Skeletal muscle satellite cell (primary cell): ENCODE measurements at regions not wholly inside any gene's neighbourhood (a gene's known extent, or its start where the extent isn't known, plus 50 kb on each side); places are given as distances from the start of the nearest gene placed in this dataset.
A peak's percentile ranks its signal among the peaks of the same experiment; 100 is the strongest.
"Not testable (repeated sequence)": the region's sequence is repeated elsewhere in the genome, so short reads cannot be mapped to it uniquely, and the experiment has no call there.

ENCODE experiments used
- H3K27me3 ChIP-seq: 2 replicates; pipeline ENCODE4 v1.7.0; 2013; ENCODE audit warnings: low read length; ENCODE audit not compliant: control insufficient read depth, insufficient read depth
- H3K36me3 ChIP-seq: 2 replicates; pipeline ENCODE4 v1.7.0; 2013; ENCODE audit warnings: mild to moderate bottlenecking, control low read depth, low read length; ENCODE audit not compliant: insufficient read depth
- H3K4me1 ChIP-seq: 2 replicates; pipeline ENCODE4 v1.7.0; 2013; ENCODE audit warnings: low read length; ENCODE audit not compliant: control insufficient read depth, insufficient read depth
- H3K4me2 ChIP-seq: 2 replicates; pipeline ENCODE4 v1.7.0; 2013; ENCODE audit warnings: mild to moderate bottlenecking, low read length
- H3K4me3 ChIP-seq: 2 replicates; pipeline ENCODE4 v1.7.0; 2013; ENCODE audit warnings: low read length
- H3K9ac ChIP-seq: 2 replicates; pipeline ENCODE4 v1.7.0; 2013; ENCODE audit warnings: mild to moderate bottlenecking, low read depth, low read length, moderate library complexity
- H3K9me3 ChIP-seq: replicated peaks from 2 replicates; pipeline ENCODE4 v1.7.0; 2013; ENCODE audit warnings: mild to moderate bottlenecking, control low read depth, low read length

- H3K4me1 ChIP-seq, result no peaks in the 10 kb centered on the region
- no peak overlapping the region for H3K4me3 ChIP-seq
- no peak overlapping the region for H3K9ac ChIP-seq
- H3K9me3 ChIP-seq, result no peaks in the 10 kb centered on the region
- no peaks in the 10 kb centered on the region for H3K36me3 ChIP-seq
- H3K27me3 ChIP-seq, result peaks cover 3% of the 10 kb centered on the region
- H3K4me2 ChIP-seq, result no peak overlapping the region
Observed at GRCh38 chr9:26662476-26662875, 230.1 kb downstream of the CAAP1 start.

GRCh38 chr9:26658476-26658875, 234.1 kb downstream of the CAAP1 start:
- Histone ChIP-seq H3K9ac (no peak overlapping the region), H3K36me3 (no peaks in the 10 kb centered on the region), H3K9me3 (no peaks in the 10 kb centered on the region), H3K27me3 (peaks cover 8% of the 10 kb centered on the region), H3K4me1 (no peaks in the 10 kb centered on the region), H3K4me3 (no peak overlapping the region), H3K4me2 (no peak overlapping the region)

GRCh38 chr9:26657958-26658357, 234.6 kb downstream of the CAAP1 start:
- no peaks in the 10 kb centered on the region for H3K4me1 ChIP-seq
- H3K9ac ChIP-seq, result no peak overlapping the region
- no peak overlapping the region for H3K4me3 ChIP-seq
- no peaks in the 10 kb centered on the region for H3K36me3 ChIP-seq
- H3K9me3 ChIP-seq, result no peaks in the 10 kb centered on the region
- peaks cover 8% of the 10 kb centered on the region for H3K27me3 ChIP-seq
- no peak overlapping the region for H3K4me2 ChIP-seq

- no peaks in the 10 kb centered on the region for H3K4me1 ChIP-seq
- H3K9me3 ChIP-seq, result no peaks in the 10 kb centered on the region
- H3K9ac ChIP-seq, result no peak overlapping the region
- no peaks in the 10 kb centered on the region for H3K36me3 ChIP-seq
- peak overlapping the region; percentile 61 for H3K4me2 ChIP-seq
- H3K4me3 ChIP-seq, result peak overlapping the region; percentile 38
- H3K27me3 ChIP-seq, result peaks cover 8% of the 10 kb centered on the region
Observed at GRCh38 chr9:26656003-26656870, 236.4 kb downstream of the CAAP1 start.

DNA sequence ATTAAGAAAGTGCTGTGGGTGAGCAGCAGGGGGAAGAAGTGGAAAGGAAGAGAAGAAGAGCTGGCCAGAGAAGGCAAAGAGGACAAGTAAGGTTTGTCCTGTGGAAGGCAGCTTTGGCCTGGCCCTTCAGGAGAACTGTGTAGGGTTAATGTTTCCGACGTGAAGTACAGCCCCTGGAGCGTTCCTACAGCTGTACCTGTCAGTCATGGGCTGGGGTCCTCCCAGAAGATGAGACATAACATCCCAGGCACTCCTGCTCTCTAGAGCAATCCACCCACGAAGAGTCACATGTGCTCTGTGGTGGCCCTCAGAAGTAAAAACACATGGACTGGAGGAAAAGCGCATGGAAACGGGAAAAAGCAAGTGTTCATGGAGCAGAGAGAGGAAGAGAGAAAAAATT, 237.4 kb downstream of the CAAP1 start:
- Histone ChIP-seq H3K4me3 (no peak overlapping the region), H3K27me3 (peaks cover 6% of the 10 kb centered on the region), H3K4me1 (no peaks in the 10 kb centered on the region)

DNA sequence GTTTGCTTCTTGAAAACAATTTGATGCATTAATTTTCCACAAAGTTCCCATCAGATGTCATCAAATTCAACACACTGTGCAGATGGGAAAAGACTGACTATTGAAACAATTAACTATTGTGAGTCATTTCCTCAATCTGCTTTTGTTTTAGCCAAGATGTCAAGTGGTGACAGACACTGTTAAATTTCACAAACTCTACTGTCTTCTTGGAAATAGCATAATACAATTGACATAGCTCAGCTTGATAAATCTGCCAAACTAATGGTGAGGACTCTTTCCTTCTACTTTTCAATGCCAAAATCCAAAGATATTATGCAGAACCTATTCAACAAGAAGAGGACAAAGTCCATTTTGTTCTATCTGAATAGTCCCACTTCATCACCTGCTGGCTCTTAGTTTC, 242.3 kb downstream of the CAAP1 start:
- no peak overlapping the region for H3K9ac ChIP-seq
- no peaks in the 10 kb centered on the region for H3K36me3 ChIP-seq
- H3K4me3 ChIP-seq, result no peak overlapping the region
- H3K4me1 ChIP-seq, result no peaks in the 10 kb centered on the region
- peaks cover 4% of the 10 kb centered on the region for H3K27me3 ChIP-seq
- H3K9me3 ChIP-seq, result no peaks in the 10 kb centered on the region
- no peak overlapping the region for H3K4me2 ChIP-seq

More for the DNA sequence above, 237.4 kb downstream of the CAAP1 start:
- H3K36me3 ChIP-seq, result no peaks in the 10 kb centered on the region
- H3K9ac ChIP-seq, result no peak overlapping the region
- no peaks in the 10 kb centered on the region for H3K9me3 ChIP-seq
- H3K4me2 ChIP-seq, result no peak overlapping the region

DNA sequence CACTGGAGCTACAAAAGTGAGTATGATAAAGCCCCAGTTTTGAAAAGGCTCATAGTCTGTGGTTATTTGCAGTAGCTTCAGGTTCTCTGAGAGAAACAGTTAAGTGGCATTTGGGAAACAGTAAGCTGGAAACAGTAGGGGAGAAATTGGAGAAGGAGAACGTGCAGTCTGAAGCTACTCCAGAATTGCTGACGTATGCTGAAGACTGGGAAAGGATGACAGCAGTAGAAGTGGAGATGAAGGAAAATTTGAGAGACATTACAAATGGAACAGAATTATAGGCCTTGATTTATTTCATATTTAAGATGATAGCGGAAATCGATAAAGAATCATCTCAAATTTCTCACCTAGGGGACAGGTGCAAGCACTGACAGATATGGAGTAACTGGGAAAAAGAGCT, 248.8 kb downstream of the CAAP1 start:
- Histone ChIP-seq H3K4me3 (no peak overlapping the region), H3K36me3 (no peaks in the 10 kb centered on the region), H3K9me3 (no peaks in the 10 kb centered on the region), H3K4me1 (no peaks in the 10 kb centered on the region), H3K4me2 (no peak overlapping the region), H3K27me3 (no peaks in the 10 kb centered on the region), H3K9ac (no peak overlapping the region)

- Histone ChIP-seq H3K27me3 (no peaks in the 10 kb centered on the region), H3K4me1 (no peaks in the 10 kb centered on the region), H3K36me3 (no peaks in the 10 kb centered on the region), H3K4me3 (no peak overlapping the region), H3K9me3 (no peaks in the 10 kb centered on the region), H3K4me2 (no peak overlapping the region), H3K9ac (no peak overlapping the region)
Observed at GRCh38 chr9:26639761-26640160, 252.8 kb downstream of the CAAP1 start.

DNA sequence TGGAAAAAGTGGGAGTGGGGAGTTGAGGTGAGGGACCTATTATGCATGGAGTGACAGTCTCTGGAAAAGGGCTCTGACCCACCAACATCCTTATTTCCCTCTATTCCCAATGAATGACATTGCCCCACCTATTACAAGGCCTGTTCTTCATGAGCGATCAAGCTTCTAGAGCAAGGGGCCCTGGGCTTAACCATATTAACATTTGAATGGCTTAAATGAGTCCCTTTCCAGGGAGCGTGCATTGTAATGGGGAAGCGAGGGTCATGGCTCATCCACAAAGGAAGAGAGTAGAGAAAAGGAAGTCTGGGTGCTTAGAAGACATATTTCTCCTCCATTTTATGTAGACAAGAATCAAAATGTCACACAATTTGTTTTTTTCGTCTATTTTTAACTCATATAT, 255.5 kb downstream of the CAAP1 start:
- Histone ChIP-seq H3K9me3 (no peaks in the 10 kb centered on the region), H3K9ac (no peak overlapping the region), H3K36me3 (no peaks in the 10 kb centered on the region), H3K4me3 (no peak overlapping the region), H3K4me1 (no peaks in the 10 kb centered on the region), H3K27me3 (no peaks in the 10 kb centered on the region), H3K4me2 (no peak overlapping the region)

DNA sequence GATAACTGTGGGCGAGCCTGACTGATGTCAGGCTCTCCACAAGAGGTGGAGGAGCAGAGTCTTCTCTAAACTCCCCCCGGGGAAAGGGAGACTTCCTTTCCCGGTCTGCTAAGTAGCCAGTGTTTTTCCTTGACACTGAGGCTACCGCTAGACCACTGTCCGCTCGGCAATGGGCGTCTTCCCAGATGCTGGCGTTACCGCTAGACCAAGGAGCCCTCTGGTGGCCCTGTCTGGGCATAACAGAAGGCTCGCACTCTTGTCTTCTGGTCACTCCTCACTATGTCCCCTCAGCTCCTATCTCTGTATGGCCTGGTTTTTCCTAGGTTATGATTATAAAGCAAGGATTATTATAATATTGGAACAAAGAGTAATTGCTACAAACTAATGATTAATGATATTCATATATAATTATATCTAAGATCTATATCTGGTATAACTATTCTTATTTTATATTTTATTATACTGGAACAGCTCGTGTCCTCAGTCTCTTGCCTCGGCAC, 278.7 kb downstream of the CAAP1 start:
- not testable (repeated sequence) for H3K36me3 ChIP-seq, H3K4me2 ChIP-seq, H3K9ac ChIP-seq

GRCh38 chr9:26612211-26612610, 280.4 kb downstream of the CAAP1 start:
- no peaks in the 10 kb centered on the region for H3K27me3 ChIP-seq
- no peak overlapping the region for H3K4me2 ChIP-seq
- no peak overlapping the region for H3K4me3 ChIP-seq
- H3K4me1 ChIP-seq, result no peaks in the 10 kb centered on the region
- H3K9me3 ChIP-seq, result no peaks in the 10 kb centered on the region
- H3K36me3 ChIP-seq, result no peaks in the 10 kb centered on the region
- no peak overlapping the region for H3K9ac ChIP-seq

More for the DNA sequence above, 278.7 kb downstream of the CAAP1 start:
- not testable (repeated sequence) for H3K9me3 ChIP-seq, H3K4me1 ChIP-seq, H3K4me3 ChIP-seq, H3K27me3 ChIP-seq

GRCh38 chr9:26606756-26607155, 285.8 kb downstream of the CAAP1 start:
- H3K27me3 ChIP-seq, result no peaks in the 10 kb centered on the region
- H3K4me1 ChIP-seq, result no peaks in the 10 kb centered on the region

More at GRCh38 chr9:26606756-26607155, 285.8 kb downstream of the CAAP1 start:
- H3K36me3 ChIP-seq, result no peaks in the 10 kb centered on the region
- no peaks in the 10 kb centered on the region for H3K9me3 ChIP-seq
- no peak overlapping the region for H3K4me3 ChIP-seq
- H3K4me2 ChIP-seq, result no peak overlapping the region
- no peak overlapping the region for H3K9ac ChIP-seq
